ENCODE measurements at regions not wholly inside any gene's neighbourhood (a gene's known extent, or its start where the extent isn't known, plus 50 kb on each side); places are given as distances from the start of the nearest gene placed in this dataset.

- no peak for TF ChIP-seq CTCF (conservative IDR thresholded peaks at IDR 0.05; ENCODE audit: low read length)
- no peak for TF ChIP-seq EZH2phosphoT487 (IDR thresholded peaks at IDR 0.05; ENCODE audit: borderline replicate concordance)
These were observed 360.9 kb upstream of the NAV3 start for GRCh38 chr12:77469578-77470333.

Measured in Loucy (cell line).